Endothelial cell of umbilical vein (primary cell): ENCODE measurements at regions not wholly inside any gene's neighbourhood (a gene's known extent, or its start where the extent isn't known, plus 50 kb on each side); places are given as distances from the start of the nearest gene placed in this dataset.

Experiments
- EZH2 ChIP-seq: IDR thresholded peaks from 2 replicates; pipeline ENCODE4 v1.6.1; 2012; ENCODE audit warnings: borderline replicate concordance, low read depth, mild to moderate bottlenecking, moderate library complexity, low read length, inconsistent platforms; ENCODE audit not compliant: severe bottlenecking
- FOS ChIP-seq: IDR thresholded peaks from 2 replicates; pipeline ENCODE4 v1.6.1; 2011; ENCODE audit warnings: mild to moderate bottlenecking, low read length, moderate library complexity, borderline replicate concordance; ENCODE audit not compliant: insufficient read depth
- GATA2 ChIP-seq: IDR thresholded peaks from 2 replicates; pipeline ENCODE4 v1.7.0; 2011; ENCODE audit warnings: low read depth, mild to moderate bottlenecking, moderate library complexity, mixed read lengths, low read length; ENCODE audit not compliant: insufficient read length, insufficient read depth
- JUN ChIP-seq: IDR thresholded peaks from 2 replicates; pipeline ENCODE4 v1.6.1; 2011; ENCODE audit warnings: borderline replicate concordance, low read depth; ENCODE audit not compliant: insufficient read length, insufficient read depth
- MYC ChIP-seq: IDR thresholded peaks from one replicate; pipeline ENCODE4 v1.6.1; 2011; ENCODE audit warnings: mild to moderate bottlenecking, low read depth, low read length
- POLR2A ChIP-seq: IDR thresholded peaks from 2 replicates; pipeline ENCODE4 v1.6.1; 2012; ENCODE audit warnings: low read depth, mild to moderate bottlenecking, control low read depth, low read length
- POLR2AphosphoS5 ChIP-seq: IDR thresholded peaks from 2 replicates; pipeline ENCODE4 v1.6.1; 2012; ENCODE audit warnings: low read depth, mild to moderate bottlenecking, control low read depth, low read length, moderate library complexity; ENCODE audit not compliant: insufficient read depth
- TF ChIP-seq, protein P1 (sequence below), 2 donors: IDR thresholded peaks; 1 replicate in 1 of 2; 2 replicates in 1 of 2; pipeline ENCODE4 v1.5.1; 2011; ENCODE audit warnings: low read length in 2 of 2, mild to moderate bottlenecking in 2 of 2, moderate library complexity in 2 of 2, control low read depth in 1 of 2, inconsistent platforms in 1 of 2, low read depth in 1 of 2; ENCODE audit not compliant: insufficient read depth in 1 of 2; ENCODE audit errors: extremely low read depth in 1 of 2
- TF ChIP-seq, protein P2 (sequence below): IDR thresholded peaks from 2 replicates; pipeline ENCODE4 v1.6.1; 2011; ENCODE audit not compliant: insufficient read depth, insufficient read length

DNA sequence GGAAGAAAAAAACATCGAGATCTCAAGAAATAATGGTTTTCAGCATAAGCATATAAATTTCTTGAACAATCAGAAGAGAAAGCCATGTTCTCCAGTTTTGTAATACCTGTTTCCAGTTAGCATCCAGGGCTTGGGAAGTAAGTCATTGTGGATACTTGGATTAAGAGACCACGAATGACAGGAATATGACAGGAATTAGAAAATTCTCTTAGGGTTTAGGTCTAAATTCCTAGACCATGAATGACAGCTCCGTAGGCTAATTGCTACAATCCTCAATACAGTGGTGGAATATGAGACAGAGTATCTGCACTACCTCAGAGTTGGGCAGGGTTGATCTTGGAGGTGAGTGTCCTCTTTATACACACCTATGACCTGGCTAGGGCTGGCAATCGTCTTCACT lies 517.5 kb downstream of the NTRK3 start:
- TF ChIP-seq POLR2AphosphoS5 = no peak
- TF ChIP-seq, protein P1, sequence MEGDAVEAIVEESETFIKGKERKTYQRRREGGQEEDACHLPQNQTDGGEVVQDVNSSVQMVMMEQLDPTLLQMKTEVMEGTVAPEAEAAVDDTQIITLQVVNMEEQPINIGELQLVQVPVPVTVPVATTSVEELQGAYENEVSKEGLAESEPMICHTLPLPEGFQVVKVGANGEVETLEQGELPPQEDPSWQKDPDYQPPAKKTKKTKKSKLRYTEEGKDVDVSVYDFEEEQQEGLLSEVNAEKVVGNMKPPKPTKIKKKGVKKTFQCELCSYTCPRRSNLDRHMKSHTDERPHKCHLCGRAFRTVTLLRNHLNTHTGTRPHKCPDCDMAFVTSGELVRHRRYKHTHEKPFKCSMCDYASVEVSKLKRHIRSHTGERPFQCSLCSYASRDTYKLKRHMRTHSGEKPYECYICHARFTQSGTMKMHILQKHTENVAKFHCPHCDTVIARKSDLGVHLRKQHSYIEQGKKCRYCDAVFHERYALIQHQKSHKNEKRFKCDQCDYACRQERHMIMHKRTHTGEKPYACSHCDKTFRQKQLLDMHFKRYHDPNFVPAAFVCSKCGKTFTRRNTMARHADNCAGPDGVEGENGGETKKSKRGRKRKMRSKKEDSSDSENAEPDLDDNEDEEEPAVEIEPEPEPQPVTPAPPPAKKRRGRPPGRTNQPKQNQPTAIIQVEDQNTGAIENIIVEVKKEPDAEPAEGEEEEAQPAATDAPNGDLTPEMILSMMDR (IDR thresholded peaks at IDR 0.05; ENCODE audit: extremely low read depth in 1 of 2, insufficient read depth in 1 of 2, low read depth in 1 of 2, low read length in 2 of 2) = no peak
- TF ChIP-seq POLR2A = no peak
- TF ChIP-seq EZH2 = no peak
- TF ChIP-seq, protein P2, sequence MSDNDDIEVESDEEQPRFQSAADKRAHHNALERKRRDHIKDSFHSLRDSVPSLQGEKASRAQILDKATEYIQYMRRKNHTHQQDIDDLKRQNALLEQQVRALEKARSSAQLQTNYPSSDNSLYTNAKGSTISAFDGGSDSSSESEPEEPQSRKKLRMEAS = no peak
- no peak for TF ChIP-seq JUN
- TF ChIP-seq FOS = no peak
- TF ChIP-seq MYC = no peak
- no peak for TF ChIP-seq GATA2
